HCT116 (cell line): ENCODE measurements at regions not wholly inside any gene's neighbourhood (a gene's known extent, or its start where the extent isn't known, plus 50 kb on each side); places are given as distances from the start of the nearest gene placed in this dataset.

ENCODE experiments used
- ATAC-seq: fragments of 200-7000 bp; cut with Tn5 transposase; 2 replicates; pipeline ENCODE4 v1.9.1; 2020; ENCODE audit warnings: mild to moderate bottlenecking, moderate library complexity
- BruUV-seq: library from RNA; stranded (reverse); fragments of 400-500 nt; replicated peaks from 2 replicates; lab custom pipeline; 2021; lab: Mats Ljungman, UMichigan
- CTCF ChIA-PET: fragments of 300-600 bp; sonication (Branson Sonifier 250); formaldehyde crosslinking; loops from one replicate; lab custom pipeline; 2021; ENCODE audit warnings: antibody characterized with exemption; lab: Charles Lee
- POLR2A ChIA-PET: fragments of 300-600, 350-600 bp; sonication (Branson Sonifier 250); formaldehyde crosslinking; loops from one replicate; lab custom pipeline; 2021; ENCODE audit warnings: antibody characterized with exemption; lab: Charles Lee
- RAD21 ChIA-PET, 2 experiments: fragments of 300-600 bp; sonication (Branson Sonifier 250); formaldehyde crosslinking; loops; one replicate each; lab custom pipeline; 2023; ENCODE audit warnings: low total read pairs in 2 of 2; ENCODE audit not compliant: uncharacterized antibody in 2 of 2, unreplicated experiment in 2 of 2, low non-redundant PET in 1 of 2; lab: Charles Lee
- DNase-seq: peaks from one replicate; pipeline ENCODE4 v3.0.0-alpha.2; 2010; ENCODE audit warnings: low read depth, low spot score
- H2AFZ ChIP-seq: fragments of 200-600 bp; shearing (Covaris generic), sonication (generic); 2 replicates; pipeline ENCODE4 v1.6.1; 2017; ENCODE audit warnings: low read depth, mixed run types, mixed read lengths, antibody characterized with exemption, low read length; ENCODE audit not compliant: poor library complexity, severe bottlenecking
- H3K27ac ChIP-seq: 2 replicates; pipeline ENCODE4 v1.5.1; 2012; ENCODE audit warnings: low read depth, low read length
- H3K27me3 ChIP-seq: fragments of 200-600 bp; sonication (generic); 2 replicates; pipeline ENCODE4 v1.6.1; 2016; ENCODE audit warnings: mixed run types, low read length, mixed read lengths; ENCODE audit not compliant: insufficient read depth
- H3K36me3 ChIP-seq, 2 experiments: fragments of 200-500 bp in 1 of 2; fragments of 200-600 bp in 1 of 2; sonication (Bioruptor generic) in 1 of 2; sonication (generic) in 1 of 2; 2 replicates each; pipeline versions ENCODE4 v1.5.1 to v1.6.1; 2014 to 2016; ENCODE audit warnings: low read length in 2 of 2, inconsistent platforms in 1 of 2, mixed read lengths in 1 of 2, mixed run types in 1 of 2; ENCODE audit not compliant: insufficient read depth in 2 of 2, control insufficient read depth in 1 of 2
- H3K4me1 ChIP-seq, 2 experiments: fragments of 200-600 bp in 1 of 2; sonication (generic) in 1 of 2; 2 replicates each; pipeline versions ENCODE4 v1.5.1 to v1.6.1; 2012 to 2017; ENCODE audit warnings: low read length in 2 of 2, inconsistent platforms in 1 of 2, mild to moderate bottlenecking in 1 of 2, mixed read lengths in 1 of 2, mixed run types in 1 of 2, moderate library complexity in 1 of 2; ENCODE audit not compliant: insufficient read depth in 2 of 2, control insufficient read depth in 1 of 2
- H3K4me2 ChIP-seq: fragments of 200-600 bp; sonication (generic); 2 replicates; pipeline ENCODE4 v1.6.1; 2017; ENCODE audit warnings: mixed run types, low read length, mixed read lengths
- H3K4me3 ChIP-seq, 2 experiments: fragments of 200-600 bp in 1 of 2; sonication (generic) in 1 of 2; replicated peaks in 1 of 2; 2 replicates each; pipeline ENCODE4 v1.5.1; 2011 to 2016; ENCODE audit warnings: low read length in 2 of 2, control low read depth in 1 of 2, low read depth in 1 of 2, mild to moderate bottlenecking in 1 of 2, mixed read lengths in 1 of 2, mixed run types in 1 of 2
- H3K79me2 ChIP-seq: fragments of 200-600 bp; sonication (generic); 2 replicates; pipeline ENCODE4 v1.6.1; 2017; ENCODE audit warnings: mild to moderate bottlenecking, mixed run types, low read length, moderate library complexity, mixed read lengths; ENCODE audit not compliant: insufficient read depth
- H3K9ac ChIP-seq: fragments of 200-600 bp; sonication (generic); 2 replicates; pipeline ENCODE4 v1.6.1; 2016; ENCODE audit warnings: low read length, mixed read lengths
- H3K9me2 ChIP-seq: fragments of 200-600 bp; sonication (generic), shearing (Covaris generic); 2 replicates; pipeline ENCODE4 v1.6.1; 2017; ENCODE audit warnings: mixed run types, mild to moderate bottlenecking, moderate library complexity; ENCODE audit not compliant: insufficient read depth
- H3K9me3 ChIP-seq, 2 experiments: fragments of 200-500 bp in 1 of 2; fragments of 200-600 bp in 1 of 2; sonication (Bioruptor generic) in 1 of 2; sonication (generic) in 1 of 2; 2 replicates each; pipeline ENCODE4 v1.6.1; 2014 to 2017; ENCODE audit warnings: low read length in 2 of 2, mixed read lengths in 2 of 2, inconsistent platforms in 1 of 2, low read depth in 1 of 2, mild to moderate bottlenecking in 1 of 2, mixed run types in 1 of 2, moderate library complexity in 1 of 2; ENCODE audit not compliant: control insufficient read depth in 1 of 2, insufficient read depth in 1 of 2
- H4K20me1 ChIP-seq: fragments of 200-600 bp; sonication (generic), shearing (Covaris generic); 2 replicates; pipeline ENCODE4 v1.6.1; 2017; ENCODE audit warnings: mixed run types, mild to moderate bottlenecking, moderate library complexity; ENCODE audit not compliant: insufficient read depth
- EGR1 ChIP-seq: IDR thresholded peaks from 2 replicates; pipeline ENCODE4 v1.6.1; 2012; ENCODE audit warnings: low read depth
- EZH2 ChIP-seq: fragments of 200-600 bp; sonication (generic); IDR thresholded peaks from 2 replicates; pipeline ENCODE4 v1.6.1; 2017; ENCODE audit warnings: antibody characterized with exemption, mixed run types
- MAX ChIP-seq: IDR thresholded peaks from 2 replicates; pipeline ENCODE4 v1.6.1; 2012
- SIN3A ChIP-seq: IDR thresholded peaks from 2 replicates; pipeline ENCODE4 v1.6.1; 2012; ENCODE audit warnings: low read depth
- YY1 ChIP-seq: IDR thresholded peaks from 2 replicates; pipeline ENCODE4 v1.6.1; 2011; ENCODE audit warnings: low read length, low read depth, moderate library complexity, mild to moderate bottlenecking; ENCODE audit not compliant: insufficient replicate concordance; ENCODE audit errors: extremely low read depth
- ZBTB33 ChIP-seq: IDR thresholded peaks from 2 replicates; pipeline ENCODE4 v1.6.1; 2011; ENCODE audit warnings: mild to moderate bottlenecking, low read length, moderate library complexity; ENCODE audit not compliant: insufficient replicate concordance; ENCODE audit errors: extremely low read depth
- ZFX ChIP-seq: fragments of 450-650 bp; IDR thresholded peaks from 2 replicates; pipeline ENCODE4 v1.6.1; 2017
- ZNF274 ChIP-seq: fragments of 200-500 bp; sonication (Bioruptor generic); IDR thresholded peaks from 2 replicates; pipeline ENCODE4 v1.6.1; 2014; ENCODE audit warnings: mild to moderate bottlenecking, low read depth, low read length, inconsistent platforms
- intact Hi-C: fragments of 100-400 bp; cut with micrococcal nuclease; formaldehyde crosslinking; loops from 2 replicates; pipeline ENCODE4 v1.10.0; 2022
- TF ChIP-seq, protein P1 (sequence below), 3 experiments: fragments of 200-600 bp in 1 of 3; sonication (generic) in 1 of 3; IDR thresholded peaks in 2 of 3; conservative IDR thresholded peaks in 1 of 3; 2 replicates each; pipeline ENCODE4 v1.5.1; 2012 to 2017; ENCODE audit warnings: low read depth in 2 of 3, low read length in 2 of 3, antibody characterized with exemption in 1 of 3, borderline replicate concordance in 1 of 3, control low read depth in 1 of 3, mild to moderate bottlenecking in 1 of 3, mixed read lengths in 1 of 3, mixed run types in 1 of 3, moderate library complexity in 1 of 3; ENCODE audit not compliant: insufficient read depth in 1 of 3

GRCh38 chr2:41420872-41421271, 626.9 kb upstream of the PKDCC start:
- CTCF ChIA-PET: no interaction called here
- Histone ChIP-seq H3K9ac (no peak overlapping the region), H3K4me3 (no peak overlapping the region), H4K20me1 (no peaks in the 10 kb centered on the region), H2AFZ (no peak overlapping the region), H3K79me2 (no peaks in the 10 kb centered on the region), H3K4me2 (no peak overlapping the region), H3K9me2 (no peaks in the 10 kb centered on the region), H3K4me1 (no peaks in the 10 kb centered on the region), H3K36me3 (no peaks in the 10 kb centered on the region), H3K27me3 (no peaks in the 10 kb centered on the region), H3K27ac (no peak overlapping the region), H3K9me3 (no peaks in the 10 kb centered on the region)
- POLR2A ChIA-PET: no interaction called here
- BruUV-seq: no TSS peak
- RAD21 ChIA-PET: no interaction called here
- DNase-seq (no peak), ATAC-seq (no peak)
- intact Hi-C loops: no loop called here
- TF ChIP-seq SIN3A (no peak), MAX (no peak), ZFX (no peak)

DNA sequence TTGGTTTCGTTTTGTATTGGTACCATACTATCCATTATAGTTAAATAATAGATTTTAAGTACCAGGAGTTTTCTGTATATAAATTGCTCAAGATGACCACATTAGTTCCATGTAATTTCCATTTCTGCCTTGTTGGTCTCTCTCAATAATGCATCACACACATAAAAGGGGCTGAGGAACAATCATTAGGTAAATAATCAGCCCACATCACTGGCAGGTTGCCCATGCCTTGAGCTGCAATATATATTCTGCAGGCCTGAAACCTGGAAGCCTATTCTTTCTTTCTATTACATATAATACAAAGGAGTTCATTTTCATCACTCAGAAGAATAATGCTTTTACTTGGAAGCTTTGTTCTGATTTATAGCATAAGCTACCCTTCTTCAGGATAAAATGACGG, 616.1 kb upstream of the PKDCC start:
- Histone ChIP-seq H3K9me3 (no peaks in the 10 kb centered on the region), H3K4me1 (no peaks in the 10 kb centered on the region), H3K27me3 (no peaks in the 10 kb centered on the region), H3K36me3 (no peaks in the 10 kb centered on the region), H3K27ac (no peak overlapping the region), H3K9me2 (no peaks in the 10 kb centered on the region), H3K79me2 (no peaks in the 10 kb centered on the region), H3K9ac (no peak overlapping the region), H3K4me3 (no peak overlapping the region), H4K20me1 (no peaks in the 10 kb centered on the region), H3K4me2 (no peak overlapping the region), H2AFZ (no peak overlapping the region)
- POLR2A ChIA-PET: no interaction called here
- RAD21 ChIA-PET: no interaction called here
- TF ChIP-seq EGR1: no peak
- DNase-seq (no peak), ATAC-seq (no peak)
- intact Hi-C loops: no loop called here
- CTCF ChIA-PET: no interaction called here
- BruUV-seq: no TSS peak

DNA sequence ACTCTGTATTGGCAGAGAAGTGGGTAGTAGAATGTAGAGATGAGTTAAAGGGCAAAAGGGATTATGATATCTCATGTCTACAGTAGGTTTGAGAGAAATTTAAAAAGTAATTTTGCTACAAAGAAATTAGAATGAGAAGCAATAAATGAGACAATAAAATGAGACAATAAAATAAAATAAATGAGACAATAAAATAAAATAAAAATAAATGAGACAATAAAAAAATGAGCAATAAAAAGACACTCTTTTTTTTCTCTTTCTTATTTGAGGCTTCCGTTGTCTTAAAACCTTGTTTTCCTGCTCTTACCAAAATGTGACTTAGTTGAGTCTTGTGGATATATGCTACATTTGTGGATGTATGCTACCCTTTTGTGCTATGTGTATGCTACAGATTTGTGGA, 615.4 kb upstream of the PKDCC start:
- POLR2A ChIA-PET: no interaction called here
- intact Hi-C loops: no loop called here
- RAD21 ChIA-PET: no interaction called here
- TF ChIP-seq ZNF274 (no peak), YY1 (no peak), MAX (no peak), EGR1 (no peak), ZBTB33 (no peak), EZH2 (no peak)
- TF ChIP-seq, protein P1, sequence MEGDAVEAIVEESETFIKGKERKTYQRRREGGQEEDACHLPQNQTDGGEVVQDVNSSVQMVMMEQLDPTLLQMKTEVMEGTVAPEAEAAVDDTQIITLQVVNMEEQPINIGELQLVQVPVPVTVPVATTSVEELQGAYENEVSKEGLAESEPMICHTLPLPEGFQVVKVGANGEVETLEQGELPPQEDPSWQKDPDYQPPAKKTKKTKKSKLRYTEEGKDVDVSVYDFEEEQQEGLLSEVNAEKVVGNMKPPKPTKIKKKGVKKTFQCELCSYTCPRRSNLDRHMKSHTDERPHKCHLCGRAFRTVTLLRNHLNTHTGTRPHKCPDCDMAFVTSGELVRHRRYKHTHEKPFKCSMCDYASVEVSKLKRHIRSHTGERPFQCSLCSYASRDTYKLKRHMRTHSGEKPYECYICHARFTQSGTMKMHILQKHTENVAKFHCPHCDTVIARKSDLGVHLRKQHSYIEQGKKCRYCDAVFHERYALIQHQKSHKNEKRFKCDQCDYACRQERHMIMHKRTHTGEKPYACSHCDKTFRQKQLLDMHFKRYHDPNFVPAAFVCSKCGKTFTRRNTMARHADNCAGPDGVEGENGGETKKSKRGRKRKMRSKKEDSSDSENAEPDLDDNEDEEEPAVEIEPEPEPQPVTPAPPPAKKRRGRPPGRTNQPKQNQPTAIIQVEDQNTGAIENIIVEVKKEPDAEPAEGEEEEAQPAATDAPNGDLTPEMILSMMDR (IDR thresholded peaks at IDR 0.05 in 2 of 3, conservative IDR thresholded peaks at IDR 0.05 in 1 of 3; ENCODE audit: borderline replicate concordance in 1 of 3, insufficient read depth in 1 of 3, low read depth in 2 of 3, low read length in 2 of 3): no peak

More for the DNA sequence above, 615.4 kb upstream of the PKDCC start:
- H3K27me3 ChIP-seq: no peaks in the 10 kb centered on the region
- no peak overlapping the region for H2AFZ ChIP-seq
- no peaks in the 10 kb centered on the region for H3K79me2 ChIP-seq
- H3K36me3 ChIP-seq: no peaks in the 10 kb centered on the region
- H3K4me1 ChIP-seq: no peaks in the 10 kb centered on the region
- no TSS peak for BruUV-seq
- H3K4me3 ChIP-seq: no peak overlapping the region
- CTCF ChIA-PET: no interaction called here
- H3K9me3 ChIP-seq: no peaks in the 10 kb centered on the region
- H3K9ac ChIP-seq: no peak overlapping the region
- no peak overlapping the region for H3K27ac ChIP-seq
- ATAC-seq (no peak), DNase-seq (no peak)
- no peaks in the 10 kb centered on the region for H3K9me2 ChIP-seq
- no peaks in the 10 kb centered on the region for H4K20me1 ChIP-seq
- no peak overlapping the region for H3K4me2 ChIP-seq
